Activated CD4-positive, alpha-beta T cell treated with anti-CD3 and anti-CD28 coated beads, Interleukin-2, amount 50 U/mL, for 16 hours (primary cell): ENCODE measurements at regions not wholly inside any gene's neighbourhood (a gene's known extent, or its start where the extent isn't known, plus 50 kb on each side); places are given as distances from the start of the nearest gene placed in this dataset.
"Not testable (repeated sequence)": the region's sequence is repeated elsewhere in the genome, so short reads cannot be mapped to it uniquely, and the experiment has no call there.

Experiments
- DNase-seq: peaks from one replicate; pipeline ENCODE4 v3.0.0-alpha.2; 2020

- no peak for DNase-seq
Measured at GRCh38 chr3:161602475-161602874, 105.9 kb downstream of the OTOL1 start.

- DNase-seq = no peak
Measured at GRCh38 chr3:161602918-161603317, 106.3 kb downstream of the OTOL1 start.

GRCh38 chr3:161607056-161607455 is 110.4 kb downstream of the OTOL1 start:
- DNase-seq = no peak

- no peak for DNase-seq
Measured at GRCh38 chr3:161619351-161619750, 122.7 kb downstream of the OTOL1 start.

- DNase-seq = no peak
Measured at GRCh38 chr3:161630794-161631193, 134.2 kb downstream of the OTOL1 start.

- no peak for DNase-seq
Measured at GRCh38 chr3:161631536-161631935, 134.9 kb downstream of the OTOL1 start.

GRCh38 chr3:161637559-161637958 is 141.0 kb downstream of the OTOL1 start:
- DNase-seq = no peak

- DNase-seq = not testable (repeated sequence)
Measured at GRCh38 chr3:161639095-161639494, 142.5 kb downstream of the OTOL1 start.

- DNase-seq = no peak
Measured at GRCh38 chr3:161640181-161640580, 143.6 kb downstream of the OTOL1 start.

- no peak for DNase-seq
Measured at GRCh38 chr3:161641287-161641686, 144.7 kb downstream of the OTOL1 start.

GRCh38 chr3:161644891-161645635 is 148.5 kb downstream of the OTOL1 start:
- DNase-seq = no peak

- no peak for DNase-seq
Measured at GRCh38 chr3:161647936-161648470, 151.4 kb downstream of the OTOL1 start.

GRCh38 chr3:161649900-161650484 is 153.4 kb downstream of the OTOL1 start:
- no peak for DNase-seq

- no peak for DNase-seq
Measured at GRCh38 chr3:161657786-161658185, 161.2 kb downstream of the OTOL1 start.

- DNase-seq = no peak
Measured at GRCh38 chr3:161671141-161671540, 174.5 kb downstream of the OTOL1 start.

GRCh38 chr3:161672478-161672877 is 175.9 kb downstream of the OTOL1 start:
- no peak for DNase-seq

- no peak for DNase-seq
Measured at GRCh38 chr3:161673866-161674265, 177.3 kb downstream of the OTOL1 start.

- DNase-seq = no peak
Measured at GRCh38 chr3:161674402-161674801, 177.8 kb downstream of the OTOL1 start.

- DNase-seq = peak; percentile 3
Measured at GRCh38 chr3:161681831-161682230, 185.2 kb downstream of the OTOL1 start.

GRCh38 chr3:161682715-161683114 is 186.1 kb downstream of the OTOL1 start:
- DNase-seq = no peak

GRCh38 chr3:161689584-161690298 is 193.1 kb downstream of the OTOL1 start:
- no peak for DNase-seq

- no peak for DNase-seq
Measured at GRCh38 chr3:161690299-161690620, 193.7 kb downstream of the OTOL1 start.

GRCh38 chr3:161691677-161692076 is 195.1 kb downstream of the OTOL1 start:
- DNase-seq = no peak
